Lung (tissue), 11 donors: ENCODE measurements at regions not wholly inside any gene's neighbourhood (a gene's known extent, or its start where the extent isn't known, plus 50 kb on each side); places are given as distances from the start of the nearest gene placed in this dataset.

Experiments
- ATAC-seq: fragments of 200-7000 bp; cut with Tn5 transposase; one replicate; pipeline ENCODE4 v1.9.1; 2020; ENCODE audit warnings: moderate number of reproducible peaks; ENCODE audit not compliant: insufficient read depth, low FRiP score
- DNase-seq, 3 donors: peaks; one replicate each; pipeline ENCODE4 v3.0.0-alpha.2; 2013 to 2017
- H3K27ac ChIP-seq, 2 donors: one replicate each; pipeline ENCODE4 v1.5.1; 2013; ENCODE audit warnings: mild to moderate bottlenecking in 2 of 2, moderate library complexity in 2 of 2, control low read depth in 1 of 2, inconsistent platforms in 1 of 2, low read depth in 1 of 2, low read length in 1 of 2
- H3K27me3 ChIP-seq, 3 donors: one replicate each; pipeline ENCODE4 v1.5.1; 2013; ENCODE audit warnings: low read length in 2 of 3; ENCODE audit not compliant: control insufficient read depth in 3 of 3, insufficient read depth in 3 of 3
- H3K36me3 ChIP-seq, 4 donors: one replicate each; pipeline ENCODE4 v1.5.1; 2013; ENCODE audit warnings: low read length in 4 of 4, mild to moderate bottlenecking in 1 of 4, moderate library complexity in 1 of 4; ENCODE audit not compliant: control insufficient read depth in 4 of 4, insufficient read depth in 4 of 4
- H3K4me1 ChIP-seq, 5 donors: one replicate each; pipeline ENCODE4 v1.5.1; 2013; ENCODE audit warnings: low read length in 5 of 5, mild to moderate bottlenecking in 2 of 5, moderate library complexity in 1 of 5; ENCODE audit not compliant: control insufficient read depth in 5 of 5, insufficient read depth in 5 of 5
- H3K4me3 ChIP-seq: one replicate; pipeline ENCODE4 v1.5.1; 2013; ENCODE audit warnings: mild to moderate bottlenecking, control low read depth, moderate library complexity
- H3K9ac ChIP-seq, 2 donors: one replicate each; pipeline ENCODE4 v1.5.1; 2013; ENCODE audit warnings: low read length in 2 of 2, control low read depth in 1 of 2; ENCODE audit not compliant: insufficient read depth in 1 of 2
- H3K9me3 ChIP-seq, 4 donors: one replicate each; pipeline ENCODE4 v1.5.1; 2013; ENCODE audit warnings: low read length in 3 of 4, mild to moderate bottlenecking in 1 of 4, moderate library complexity in 1 of 4; ENCODE audit not compliant: control insufficient read depth in 4 of 4, insufficient read depth in 3 of 4
- WGBS, 2 donors: extraction: QIAGEN DNeasy Blood & Tissue Kit; methylation state at CpG; one replicate each; pipeline ENCODE4 v1.1.7; 2013; 5-methylcytosine and 5-hydroxymethylcytosine counted together
- TF ChIP-seq, protein P1 (sequence below): IDR thresholded peaks from 2 replicates; pipeline ENCODE4 v1.5.1; 2012; ENCODE audit warnings: mild to moderate bottlenecking; ENCODE audit errors: control extremely low read depth, extremely low read depth
- donor health status: control.
- donor health status: control.
- donor health status: Bipolar disorder and iron deficiency.
- donor health status: healthy.
- donor health status: DM: yes; HTN: yes; CAD: no.

DNA sequence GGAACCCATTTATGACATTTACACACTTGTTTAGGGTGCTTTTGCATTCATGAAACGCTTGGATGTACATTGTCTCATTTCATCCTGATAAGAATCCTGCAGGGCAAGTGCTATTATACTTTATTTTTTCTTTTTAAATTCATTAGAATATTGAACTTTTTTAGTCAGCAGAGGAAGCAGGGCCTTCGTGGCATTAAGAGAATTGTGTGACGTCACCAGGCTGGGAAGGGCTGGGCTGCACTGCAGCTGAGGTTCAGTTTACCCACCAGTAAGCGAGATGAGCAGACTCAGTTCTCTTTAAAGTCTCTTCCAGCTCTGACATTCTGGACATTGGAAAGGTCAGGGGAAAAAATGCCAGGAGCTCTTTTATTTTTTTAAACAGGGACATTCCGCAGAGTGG is 159.0 kb downstream of the MRM1 start:
- 63 to 76% methylated on average over 5 of the region's 5 CpGs for WGBS, 2 donors
- peaks cover 0 to 4% (median 0%) of the 10 kb centered on the region in 5 donors for H3K4me1 ChIP-seq
- TF ChIP-seq, protein P1, sequence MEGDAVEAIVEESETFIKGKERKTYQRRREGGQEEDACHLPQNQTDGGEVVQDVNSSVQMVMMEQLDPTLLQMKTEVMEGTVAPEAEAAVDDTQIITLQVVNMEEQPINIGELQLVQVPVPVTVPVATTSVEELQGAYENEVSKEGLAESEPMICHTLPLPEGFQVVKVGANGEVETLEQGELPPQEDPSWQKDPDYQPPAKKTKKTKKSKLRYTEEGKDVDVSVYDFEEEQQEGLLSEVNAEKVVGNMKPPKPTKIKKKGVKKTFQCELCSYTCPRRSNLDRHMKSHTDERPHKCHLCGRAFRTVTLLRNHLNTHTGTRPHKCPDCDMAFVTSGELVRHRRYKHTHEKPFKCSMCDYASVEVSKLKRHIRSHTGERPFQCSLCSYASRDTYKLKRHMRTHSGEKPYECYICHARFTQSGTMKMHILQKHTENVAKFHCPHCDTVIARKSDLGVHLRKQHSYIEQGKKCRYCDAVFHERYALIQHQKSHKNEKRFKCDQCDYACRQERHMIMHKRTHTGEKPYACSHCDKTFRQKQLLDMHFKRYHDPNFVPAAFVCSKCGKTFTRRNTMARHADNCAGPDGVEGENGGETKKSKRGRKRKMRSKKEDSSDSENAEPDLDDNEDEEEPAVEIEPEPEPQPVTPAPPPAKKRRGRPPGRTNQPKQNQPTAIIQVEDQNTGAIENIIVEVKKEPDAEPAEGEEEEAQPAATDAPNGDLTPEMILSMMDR: no peak
- H3K4me3 ChIP-seq: no peak overlapping the region
- H3K9ac ChIP-seq: no peak overlapping the region
- no peaks in the 10 kb centered on the region for H3K36me3 ChIP-seq
- peaks cover 0 to 2% (median 2%) of the 10 kb centered on the region in 3 donors for H3K27me3 ChIP-seq
- no peaks in the 10 kb centered on the region for H3K9me3 ChIP-seq
- no peak for DNase-seq
- no peak overlapping the region for H3K27ac ChIP-seq
- no peak for ATAC-seq

DNA sequence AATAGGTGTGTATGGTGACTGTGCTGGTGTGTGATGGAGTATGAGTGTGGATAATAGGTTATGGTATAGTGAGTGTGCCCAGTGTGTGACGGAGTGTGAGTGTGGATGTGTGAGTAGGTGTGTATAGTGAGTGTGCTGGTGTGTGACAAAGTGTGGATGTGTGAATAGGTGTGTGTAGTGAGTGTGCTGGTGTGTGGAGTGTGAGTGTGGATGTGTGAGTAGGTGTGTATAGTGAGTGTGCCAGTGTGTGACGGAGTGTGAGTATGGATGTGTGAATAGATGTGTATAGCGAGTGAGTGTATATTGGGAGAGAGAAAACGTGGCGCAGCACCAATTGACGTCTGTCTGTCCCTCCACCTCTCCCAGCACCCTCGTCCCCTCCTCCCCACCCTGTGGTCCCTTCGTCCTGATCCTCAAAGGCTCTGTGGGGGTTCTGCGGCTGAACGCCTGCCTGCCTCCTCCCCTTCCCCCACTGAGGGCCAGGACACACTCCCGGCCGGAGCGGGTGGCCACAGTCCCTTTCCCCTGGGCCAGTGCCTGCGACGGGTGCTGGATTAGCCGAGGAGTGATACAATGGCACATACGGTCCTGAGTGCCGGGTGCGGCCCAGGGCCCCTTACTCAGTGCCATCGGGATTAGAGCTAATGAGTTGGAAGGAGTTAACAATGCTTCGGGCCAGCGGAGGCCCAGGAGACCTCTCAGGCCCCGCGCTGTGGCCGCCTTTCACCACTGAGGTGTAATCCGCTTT is 160.0 kb downstream of the MRM1 start:
- no peak overlapping the region for H3K4me3 ChIP-seq
- H3K27ac ChIP-seq: no peak overlapping the region
- H3K9ac ChIP-seq: no peak overlapping the region
- TF ChIP-seq, protein P1: no peak
- peaks cover 0 to 2% (median 2%) of the 10 kb centered on the region in 3 donors for H3K27me3 ChIP-seq
- DNase-seq: no peak
- 68 to 88% methylated on average over 26 of the region's 26 CpGs for WGBS, 2 donors
- ATAC-seq: no peak
- peaks cover 0 to 4% (median 0%) of the 10 kb centered on the region in 5 donors for H3K4me1 ChIP-seq
- no peaks in the 10 kb centered on the region for H3K9me3 ChIP-seq
- H3K36me3 ChIP-seq: no peaks in the 10 kb centered on the region

DNA sequence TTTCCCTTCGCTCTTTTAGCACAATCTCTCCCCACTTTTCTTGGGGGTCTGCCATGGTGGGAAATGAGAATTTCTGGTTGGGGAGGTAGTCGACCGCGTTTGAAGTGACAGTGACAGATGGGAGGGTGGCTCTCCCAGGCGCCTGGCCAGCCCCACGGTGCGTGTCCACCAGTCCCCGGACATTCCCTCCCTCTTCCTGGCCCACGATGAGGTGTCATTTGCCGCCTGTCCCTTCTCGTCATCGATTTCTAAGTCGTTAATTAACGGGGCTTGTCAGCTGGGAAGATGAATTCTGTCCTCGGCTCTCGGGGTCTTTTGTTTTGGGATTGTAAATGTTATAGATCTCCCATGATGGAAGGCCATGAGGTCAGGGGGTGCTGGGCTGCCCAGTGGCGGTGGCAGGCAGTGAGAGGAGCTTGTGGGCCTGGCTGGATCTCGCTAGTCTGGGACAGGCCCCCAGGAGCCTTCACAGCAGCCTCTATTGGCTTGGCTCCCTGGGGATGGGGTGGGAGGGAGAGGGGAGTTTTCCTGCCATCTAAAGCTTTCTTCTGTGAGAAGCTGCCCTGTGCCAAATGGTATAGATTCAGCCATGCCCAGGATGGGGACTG is 164.2 kb downstream of the MRM1 start:
- DNase-seq (no peak), ATAC-seq (no peak)
- TF ChIP-seq, protein P1: no peak
- Histone ChIP-seq H3K36me3 (no peaks in the 10 kb centered on the region), H3K4me3 (no peak overlapping the region), H3K27me3 (peaks cover 0 to 9% (median 2%) of the 10 kb centered on the region in 3 donors), H3K9ac (no peak overlapping the region), H3K9me3 (no peaks in the 10 kb centered on the region), H3K4me1 (peaks cover 0 to 4% (median 0%) of the 10 kb centered on the region in 5 donors), H3K27ac (no peak overlapping the region)
- 48 to 72% methylated on average over 18 of the region's 18 CpGs for WGBS, 2 donors
